ENCODE measurements at regions not wholly inside any gene's neighbourhood (a gene's known extent, or its start where the extent isn't known, plus 50 kb on each side); places are given as distances from the start of the nearest gene placed in this dataset.
"Not testable (repeated sequence)": the region's sequence is repeated elsewhere in the genome, so short reads cannot be mapped to it uniquely, and the experiment has no call there.

DNA sequence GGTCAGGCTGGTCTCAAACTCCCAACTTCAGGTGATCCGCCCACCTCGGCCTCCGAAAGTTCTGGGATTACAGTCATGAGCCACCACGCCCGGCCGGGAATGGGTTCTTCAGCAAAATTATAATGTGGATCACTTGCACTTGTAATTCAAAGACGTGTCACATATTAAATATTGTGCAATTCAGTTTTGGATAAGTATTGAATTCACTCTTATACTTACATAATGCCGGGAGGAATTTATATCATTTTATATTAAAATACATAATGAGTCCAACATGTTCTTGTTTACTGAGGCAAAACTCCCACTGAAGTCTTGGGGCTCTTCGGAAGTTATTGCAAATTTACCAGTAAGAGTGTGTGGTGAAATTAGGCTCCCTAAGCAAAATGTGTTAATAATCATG is 635.2 kb upstream of the LUZP2 start:
- DNase-seq (ENCODE audit: low read depth): no peak
- no peak overlapping the region for H3K4me3 ChIP-seq (ENCODE audit: control insufficient read depth, low read depth, low read length)
- no peak for TF ChIP-seq CTCF (conservative IDR thresholded peaks at IDR 0.05; ENCODE audit: control insufficient read depth, insufficient read depth, low read depth, low read length)

GRCh38 chr11:23865341-23865975 is 631.4 kb upstream of the LUZP2 start:
- H3K4me3 ChIP-seq (ENCODE audit: control insufficient read depth, low read depth, low read length): no peak overlapping the region
- peak; percentile 32 for DNase-seq (ENCODE audit: low read depth)
- TF ChIP-seq CTCF (conservative IDR thresholded peaks at IDR 0.05; ENCODE audit: control insufficient read depth, insufficient read depth, low read depth, low read length): no peak

GRCh38 chr11:23866641-23867040 is 630.2 kb upstream of the LUZP2 start:
- TF ChIP-seq CTCF (conservative IDR thresholded peaks at IDR 0.05; ENCODE audit: control insufficient read depth, insufficient read depth, low read depth, low read length): no peak
- peak; percentile 63 for DNase-seq (ENCODE audit: low read depth)
- no peak overlapping the region for H3K4me3 ChIP-seq (ENCODE audit: control insufficient read depth, low read depth, low read length)

DNA sequence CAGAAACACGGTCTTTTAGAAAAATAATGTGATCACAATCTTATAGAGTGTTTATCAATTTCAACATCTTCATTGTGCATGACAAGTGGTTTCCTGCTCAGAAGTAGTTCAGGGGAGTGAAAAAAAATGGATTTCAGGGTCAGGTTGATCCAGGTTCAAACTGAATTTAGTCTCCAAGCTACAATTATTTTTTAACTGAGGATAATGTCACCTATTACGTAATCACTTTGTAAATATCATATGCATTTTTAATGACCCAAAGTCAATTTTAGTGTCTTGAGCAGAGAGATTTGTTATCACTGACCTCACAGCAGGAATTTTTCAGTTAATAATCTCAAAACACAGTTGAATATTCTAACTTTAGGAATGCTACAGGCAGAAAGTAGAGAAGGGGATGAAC is 627.2 kb upstream of the LUZP2 start:
- no peak for TF ChIP-seq CTCF (conservative IDR thresholded peaks at IDR 0.05; ENCODE audit: control insufficient read depth, insufficient read depth, low read depth, low read length)
- no peak for DNase-seq (ENCODE audit: low read depth)
- no peak overlapping the region for H3K4me3 ChIP-seq (ENCODE audit: control insufficient read depth, low read depth, low read length)

DNA sequence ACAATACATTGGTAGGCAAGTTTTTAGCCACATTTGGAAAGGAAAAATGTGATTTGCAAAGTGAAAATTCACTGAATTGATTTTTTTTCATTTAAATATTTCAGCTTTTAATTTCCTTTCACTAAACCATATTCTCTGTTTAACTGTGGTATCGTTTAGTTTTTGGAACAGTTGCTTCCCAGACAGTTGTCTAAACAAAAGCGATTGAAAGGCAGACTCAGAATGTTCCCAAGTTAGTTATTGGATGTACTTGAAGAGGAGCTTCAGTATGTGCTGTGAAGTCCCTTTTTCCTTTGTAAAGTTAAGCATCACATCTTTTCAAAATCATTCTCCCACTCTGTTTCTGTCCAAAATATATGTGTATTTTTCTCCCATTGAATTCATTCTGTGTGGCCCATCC is 623.4 kb upstream of the LUZP2 start:
- TF ChIP-seq CTCF (conservative IDR thresholded peaks at IDR 0.05; ENCODE audit: control insufficient read depth, insufficient read depth, low read depth, low read length): no peak
- no peak for DNase-seq (ENCODE audit: low read depth)
- no peak overlapping the region for H3K4me3 ChIP-seq (ENCODE audit: control insufficient read depth, low read depth, low read length)

DNA sequence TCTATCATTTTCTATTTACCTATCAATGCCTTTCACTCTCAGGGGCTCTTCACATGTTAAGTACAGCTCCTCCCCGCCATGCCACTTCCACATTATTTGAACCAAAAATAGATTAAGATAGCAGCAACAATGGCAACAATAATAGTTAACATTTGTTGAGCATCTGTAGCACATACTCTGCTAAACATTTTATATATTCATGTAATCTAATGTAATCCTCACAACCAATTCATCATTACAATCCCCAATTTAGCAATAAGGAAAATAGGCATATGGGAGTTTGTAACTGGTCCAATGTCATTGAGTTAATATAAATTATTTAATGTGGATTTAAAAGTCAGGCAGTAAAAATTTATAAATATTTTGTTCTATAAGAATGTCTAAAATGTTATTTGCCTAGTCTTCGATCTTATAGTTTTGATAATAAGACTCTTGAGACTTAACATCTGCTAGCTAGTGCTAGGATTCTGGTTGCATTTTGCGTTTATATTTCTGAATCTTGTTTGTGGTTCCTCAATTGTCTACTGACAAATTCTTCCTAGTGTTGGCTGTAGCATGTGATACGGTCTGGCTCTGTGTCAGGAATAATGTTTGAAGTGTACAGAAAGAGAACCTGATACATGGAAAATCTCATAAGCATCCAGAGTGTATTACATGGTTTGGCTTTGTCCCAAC is 621.5 kb upstream of the LUZP2 start:
- no peak for DNase-seq (ENCODE audit: low read depth)
- TF ChIP-seq CTCF (conservative IDR thresholded peaks at IDR 0.05; ENCODE audit: control insufficient read depth, insufficient read depth, low read depth, low read length): no peak
- no peak overlapping the region for H3K4me3 ChIP-seq (ENCODE audit: control insufficient read depth, low read depth, low read length)

- not testable (repeated sequence) for DNase-seq (ENCODE audit: low read depth); H3K4me3 ChIP-seq (ENCODE audit: control insufficient read depth, low read depth, low read length)
Observed at GRCh38 chr11:23883426-23884048, 613.3 kb upstream of the LUZP2 start.
